WTC11 (cell line): ENCODE measurements at regions not wholly inside any gene's neighbourhood (a gene's known extent, or its start where the extent isn't known, plus 50 kb on each side); places are given as distances from the start of the nearest gene placed in this dataset.

Experiments used
- ATAC-seq: fragments of 200-7000 bp; cut with Tn5 transposase; 2 replicates; pipeline ENCODE4 v1.10.0; 2021; ENCODE audit warnings: mild to moderate bottlenecking, moderate library complexity
- CTCF ChIA-PET: fragments of 300-600 bp; sonication (Branson Sonifier 250); formaldehyde crosslinking; loops from one replicate; lab custom pipeline; 2021; ENCODE audit warnings: antibody characterized with exemption; lab: Charles Lee
- POLR2A ChIA-PET: fragments of 350-600 bp; sonication (Branson Sonifier 250); formaldehyde crosslinking; loops from one replicate; lab custom pipeline; 2021; ENCODE audit warnings: antibody characterized with exemption; lab: Charles Lee
- DNase-seq: peaks from one replicate; pipeline ENCODE4 v3.0.0; 2021; ENCODE audit warnings: low spot score
- H3K27ac Mint-ChIP-seq: 2 replicates; pipeline ENCODE4 v1.8.0; 2021; ENCODE audit warnings: mixed read lengths
- H3K27me3 Mint-ChIP-seq: 2 replicates; pipeline ENCODE4 v1.8.0; 2021; ENCODE audit warnings: low read depth, mild to moderate bottlenecking, moderate library complexity, mixed read lengths
- H3K36me3 Mint-ChIP-seq: 2 replicates; pipeline ENCODE4 v1.8.0; 2021; ENCODE audit warnings: mixed read lengths
- H3K4me1 Mint-ChIP-seq: 2 replicates; pipeline ENCODE4 v1.8.0; 2022; ENCODE audit warnings: mixed read lengths
- H3K4me3 Mint-ChIP-seq: 2 replicates; pipeline ENCODE4 v1.8.0; 2021; ENCODE audit warnings: mild to moderate bottlenecking, moderate library complexity, mixed read lengths
- H3K9me3 Mint-ChIP-seq: 2 replicates; pipeline ENCODE4 v1.8.0; 2021; ENCODE audit warnings: mixed read lengths
- ATF1 ChIP-seq: sonication (generic); formaldehyde crosslinking; IDR thresholded peaks from 2 replicates; pipeline ENCODE4 v1.8.1; 2023; ENCODE audit warnings: mild to moderate bottlenecking, moderate library complexity, missing genetic modification reagents
- CREB1 ChIP-seq: sonication (generic); formaldehyde crosslinking; IDR thresholded peaks from 2 replicates; pipeline ENCODE4 v1.8.0; 2023; ENCODE audit warnings: mild to moderate bottlenecking, missing genetic modification reagents
- EMX1 ChIP-seq: fragments of 250-450 bp; sonication (Bioruptor Pico); IDR thresholded peaks from 2 replicates; pipeline ENCODE4 v1.8.0; 2021; ENCODE audit warnings: mild to moderate bottlenecking
- ESRRA ChIP-seq: sonication (generic); formaldehyde crosslinking; IDR thresholded peaks from 2 replicates; pipeline ENCODE4 v1.8.1; 2022; ENCODE audit warnings: mild to moderate bottlenecking, missing genetic modification reagents, borderline replicate concordance
- GTF2I ChIP-seq: fragments of 250-450 bp; sonication (Bioruptor Pico); conservative IDR thresholded peaks from 2 replicates; pipeline ENCODE4 v1.4.0; 2021; ENCODE audit warnings: mild to moderate bottlenecking
- JAZF1 ChIP-seq: fragments of 250-450 bp; sonication (Bioruptor Pico); IDR thresholded peaks from 2 replicates; pipeline ENCODE4 v1.9.0; 2021; ENCODE audit warnings: moderate library complexity, mild to moderate bottlenecking, inconsistent platforms
- RELA ChIP-seq: sonication (generic); formaldehyde crosslinking; IDR thresholded peaks from 2 replicates; pipeline ENCODE4 v1.8.1; 2022; ENCODE audit warnings: missing genetic modification reagents, mild to moderate bottlenecking, borderline replicate concordance
- SMAD4 ChIP-seq: sonication (generic); formaldehyde crosslinking; IDR thresholded peaks from 2 replicates; pipeline ENCODE4 v1.8.0; 2022; ENCODE audit warnings: mild to moderate bottlenecking, missing genetic modification reagents
- TCF7 ChIP-seq: sonication (generic); formaldehyde crosslinking; IDR thresholded peaks from 2 replicates; pipeline ENCODE4 v1.8.0; 2022; ENCODE audit warnings: mild to moderate bottlenecking, low read depth, missing genetic modification reagents, moderate library complexity
- TEAD1 ChIP-seq: sonication (generic); formaldehyde crosslinking; IDR thresholded peaks from 2 replicates; pipeline ENCODE4 v1.8.0; 2022; ENCODE audit warnings: mild to moderate bottlenecking, missing genetic modification reagents
- TEAD4 ChIP-seq: sonication (generic); formaldehyde crosslinking; IDR thresholded peaks from 2 replicates; pipeline ENCODE4 v1.8.0; 2022; ENCODE audit warnings: mild to moderate bottlenecking, missing genetic modification reagents
- TP53 ChIP-seq: sonication (generic); formaldehyde crosslinking; IDR thresholded peaks from 2 replicates; pipeline ENCODE4 v1.8.1; 2023; ENCODE audit warnings: mild to moderate bottlenecking, missing genetic modification reagents
- ZNF671 ChIP-seq: fragments of 250-450 bp; sonication (Bioruptor Pico); IDR thresholded peaks from 2 replicates; pipeline ENCODE4 v1.8.0; 2021; ENCODE audit warnings: mild to moderate bottlenecking
- TF ChIP-seq, protein P1 (sequence below): sonication (generic); formaldehyde crosslinking; IDR thresholded peaks from 2 replicates; pipeline ENCODE4 v1.8.1; 2023; ENCODE audit warnings: mild to moderate bottlenecking, missing genetic modification reagents, borderline replicate concordance
- TF ChIP-seq, protein P2 (sequence below): sonication (generic); formaldehyde crosslinking; conservative IDR thresholded peaks from 2 replicates; pipeline ENCODE4 v1.8.1; 2023; ENCODE audit warnings: mild to moderate bottlenecking, low read depth, missing genetic modification reagents, moderate library complexity
- TF ChIP-seq, protein P3 (sequence below): sonication (generic); formaldehyde crosslinking; conservative IDR thresholded peaks from 2 replicates; pipeline ENCODE4 v1.8.1; 2022; ENCODE audit warnings: mild to moderate bottlenecking, missing genetic modification reagents
- TF ChIP-seq, protein P4 (sequence below): sonication (generic); formaldehyde crosslinking; IDR thresholded peaks from 2 replicates; pipeline ENCODE4 v1.8.0; 2022; ENCODE audit warnings: mild to moderate bottlenecking, missing genetic modification reagents
- TF ChIP-seq, protein P5 (sequence below): sonication (generic); formaldehyde crosslinking; IDR thresholded peaks from 2 replicates; pipeline ENCODE4 v1.8.1; 2023; ENCODE audit warnings: mild to moderate bottlenecking, missing genetic modification reagents
- TF ChIP-seq, protein P6 (sequence below): fragments of 250-450 bp; sonication (Bioruptor Pico); IDR thresholded peaks from 2 replicates; pipeline ENCODE4 v1.9.0; 2021; ENCODE audit warnings: moderate library complexity, mild to moderate bottlenecking, inconsistent platforms, borderline replicate concordance
- TF ChIP-seq, protein P7 (sequence below): sonication (generic); formaldehyde crosslinking; IDR thresholded peaks from 2 replicates; pipeline ENCODE4 v1.8.0; 2022; ENCODE audit warnings: mild to moderate bottlenecking, missing genetic modification reagents

DNA sequence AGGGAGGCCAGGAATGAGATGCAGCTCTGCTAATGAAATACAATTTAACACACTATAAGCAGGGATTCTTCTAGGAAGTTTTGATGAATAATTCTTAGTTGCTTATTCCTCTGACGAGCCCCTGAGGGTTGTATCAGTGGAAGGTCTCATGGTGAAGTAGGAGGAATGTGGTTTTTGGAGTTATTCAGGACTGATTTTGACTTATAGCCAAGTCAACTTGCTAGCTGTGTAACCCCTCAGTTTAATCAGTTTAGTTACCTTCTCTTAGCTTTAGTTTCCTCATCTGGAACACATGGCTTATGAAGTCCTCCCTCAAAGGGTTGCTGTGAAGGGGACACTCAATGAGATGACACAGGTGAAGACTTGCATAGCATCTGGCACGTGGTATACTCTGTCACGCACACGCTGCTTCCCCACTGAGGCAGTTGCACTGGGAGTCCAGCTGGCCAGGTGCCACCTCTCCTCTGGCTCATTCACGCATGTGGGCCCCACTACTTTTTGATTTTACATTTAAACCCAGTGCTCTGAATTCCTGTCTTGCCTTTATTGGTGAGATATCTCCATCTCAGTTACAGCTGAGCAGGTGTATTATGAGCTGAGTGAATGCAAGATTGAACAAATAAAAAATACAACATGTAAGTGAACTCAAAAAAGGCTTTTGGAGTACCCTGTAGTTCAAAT lies 415.0 kb downstream of the ARHGEF28 start (continued):
- TF ChIP-seq, protein P1, sequence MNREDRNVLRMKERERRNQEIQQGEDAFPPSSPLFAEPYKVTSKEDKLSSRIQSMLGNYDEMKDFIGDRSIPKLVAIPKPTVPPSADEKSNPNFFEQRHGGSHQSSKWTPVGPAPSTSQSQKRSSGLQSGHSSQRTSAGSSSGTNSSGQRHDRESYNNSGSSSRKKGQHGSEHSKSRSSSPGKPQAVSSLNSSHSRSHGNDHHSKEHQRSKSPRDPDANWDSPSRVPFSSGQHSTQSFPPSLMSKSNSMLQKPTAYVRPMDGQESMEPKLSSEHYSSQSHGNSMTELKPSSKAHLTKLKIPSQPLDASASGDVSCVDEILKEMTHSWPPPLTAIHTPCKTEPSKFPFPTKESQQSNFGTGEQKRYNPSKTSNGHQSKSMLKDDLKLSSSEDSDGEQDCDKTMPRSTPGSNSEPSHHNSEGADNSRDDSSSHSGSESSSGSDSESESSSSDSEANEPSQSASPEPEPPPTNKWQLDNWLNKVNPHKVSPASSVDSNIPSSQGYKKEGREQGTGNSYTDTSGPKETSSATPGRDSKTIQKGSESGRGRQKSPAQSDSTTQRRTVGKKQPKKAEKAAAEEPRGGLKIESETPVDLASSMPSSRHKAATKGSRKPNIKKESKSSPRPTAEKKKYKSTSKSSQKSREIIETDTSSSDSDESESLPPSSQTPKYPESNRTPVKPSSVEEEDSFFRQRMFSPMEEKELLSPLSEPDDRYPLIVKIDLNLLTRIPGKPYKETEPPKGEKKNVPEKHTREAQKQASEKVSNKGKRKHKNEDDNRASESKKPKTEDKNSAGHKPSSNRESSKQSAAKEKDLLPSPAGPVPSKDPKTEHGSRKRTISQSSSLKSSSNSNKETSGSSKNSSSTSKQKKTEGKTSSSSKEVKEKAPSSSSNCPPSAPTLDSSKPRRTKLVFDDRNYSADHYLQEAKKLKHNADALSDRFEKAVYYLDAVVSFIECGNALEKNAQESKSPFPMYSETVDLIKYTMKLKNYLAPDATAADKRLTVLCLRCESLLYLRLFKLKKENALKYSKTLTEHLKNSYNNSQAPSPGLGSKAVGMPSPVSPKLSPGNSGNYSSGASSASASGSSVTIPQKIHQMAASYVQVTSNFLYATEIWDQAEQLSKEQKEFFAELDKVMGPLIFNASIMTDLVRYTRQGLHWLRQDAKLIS (CRISPR knock-in tag): no peak
- TF ChIP-seq JAZF1: no peak
- TF ChIP-seq, all 79 proteins: peak for 0

DNA sequence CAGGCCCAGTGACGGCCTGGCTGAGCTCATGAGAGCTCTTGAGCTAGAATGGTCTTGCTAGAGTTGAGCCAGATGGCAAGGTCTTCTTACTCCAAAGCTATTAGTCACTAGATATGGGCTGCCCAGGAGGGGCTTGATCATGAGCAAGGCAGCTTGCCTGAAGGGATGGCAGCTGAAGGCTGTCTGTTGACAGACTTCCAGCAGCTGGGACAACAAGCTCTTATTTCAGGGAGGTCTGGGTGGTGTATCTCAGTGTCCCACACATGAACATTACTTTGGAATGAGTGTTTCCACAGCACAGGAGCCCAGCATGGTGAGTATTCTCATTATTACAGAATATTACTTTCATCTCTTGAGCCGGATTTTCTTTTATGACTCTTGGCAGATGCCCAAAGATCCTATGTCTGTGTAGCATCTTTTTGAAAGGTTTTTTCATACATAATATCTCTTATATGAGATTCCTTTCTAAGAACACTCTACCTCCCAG lies 414.1 kb downstream of the ARHGEF28 start:
- Mint-ChIP-seq H3K36me3 (no peaks in the 10 kb centered on the region), H3K27me3 (no peaks in the 10 kb centered on the region), H3K4me3 (no peak overlapping the region), H3K27ac (no peak overlapping the region), H3K4me1 (peaks cover 14% of the 10 kb centered on the region), H3K9me3 (peaks cover 8% of the 10 kb centered on the region; the same call in 1 of the 2 replicates)
- ChIA-PET POLR2A (no interaction called here), CTCF (no interaction called here)
- ATAC-seq (no peak), DNase-seq (no peak)
- TF ChIP-seq, protein P2, sequence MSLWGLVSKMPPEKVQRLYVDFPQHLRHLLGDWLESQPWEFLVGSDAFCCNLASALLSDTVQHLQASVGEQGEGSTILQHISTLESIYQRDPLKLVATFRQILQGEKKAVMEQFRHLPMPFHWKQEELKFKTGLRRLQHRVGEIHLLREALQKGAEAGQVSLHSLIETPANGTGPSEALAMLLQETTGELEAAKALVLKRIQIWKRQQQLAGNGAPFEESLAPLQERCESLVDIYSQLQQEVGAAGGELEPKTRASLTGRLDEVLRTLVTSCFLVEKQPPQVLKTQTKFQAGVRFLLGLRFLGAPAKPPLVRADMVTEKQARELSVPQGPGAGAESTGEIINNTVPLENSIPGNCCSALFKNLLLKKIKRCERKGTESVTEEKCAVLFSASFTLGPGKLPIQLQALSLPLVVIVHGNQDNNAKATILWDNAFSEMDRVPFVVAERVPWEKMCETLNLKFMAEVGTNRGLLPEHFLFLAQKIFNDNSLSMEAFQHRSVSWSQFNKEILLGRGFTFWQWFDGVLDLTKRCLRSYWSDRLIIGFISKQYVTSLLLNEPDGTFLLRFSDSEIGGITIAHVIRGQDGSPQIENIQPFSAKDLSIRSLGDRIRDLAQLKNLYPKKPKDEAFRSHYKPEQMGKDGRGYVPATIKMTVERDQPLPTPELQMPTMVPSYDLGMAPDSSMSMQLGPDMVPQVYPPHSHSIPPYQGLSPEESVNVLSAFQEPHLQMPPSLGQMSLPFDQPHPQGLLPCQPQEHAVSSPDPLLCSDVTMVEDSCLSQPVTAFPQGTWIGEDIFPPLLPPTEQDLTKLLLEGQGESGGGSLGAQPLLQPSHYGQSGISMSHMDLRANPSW: no peak
- TF ChIP-seq, protein P3, sequence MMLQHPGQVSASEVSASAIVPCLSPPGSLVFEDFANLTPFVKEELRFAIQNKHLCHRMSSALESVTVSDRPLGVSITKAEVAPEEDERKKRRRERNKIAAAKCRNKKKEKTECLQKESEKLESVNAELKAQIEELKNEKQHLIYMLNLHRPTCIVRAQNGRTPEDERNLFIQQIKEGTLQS (CRISPR knock-in tag): no peak
- TF ChIP-seq TEAD4 (CRISPR knock-in tag) (no peak), GTF2I (CRISPR knock-in tag) (no peak), ZNF671 (CRISPR knock-in tag) (no peak), SMAD4 (no peak), CREB1 (CRISPR knock-in tag) (no peak), ATF1 (CRISPR knock-in tag) (no peak), EMX1 (no peak), TCF7 (CRISPR knock-in tag) (no peak), TP53 (no peak), RELA (CRISPR knock-in tag) (no peak), ESRRA (CRISPR knock-in tag) (no peak), TEAD1 (no peak)
- TF ChIP-seq, protein P4, sequence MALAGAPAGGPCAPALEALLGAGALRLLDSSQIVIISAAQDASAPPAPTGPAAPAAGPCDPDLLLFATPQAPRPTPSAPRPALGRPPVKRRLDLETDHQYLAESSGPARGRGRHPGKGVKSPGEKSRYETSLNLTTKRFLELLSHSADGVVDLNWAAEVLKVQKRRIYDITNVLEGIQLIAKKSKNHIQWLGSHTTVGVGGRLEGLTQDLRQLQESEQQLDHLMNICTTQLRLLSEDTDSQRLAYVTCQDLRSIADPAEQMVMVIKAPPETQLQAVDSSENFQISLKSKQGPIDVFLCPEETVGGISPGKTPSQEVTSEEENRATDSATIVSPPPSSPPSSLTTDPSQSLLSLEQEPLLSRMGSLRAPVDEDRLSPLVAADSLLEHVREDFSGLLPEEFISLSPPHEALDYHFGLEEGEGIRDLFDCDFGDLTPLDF (CRISPR knock-in tag): no peak
- TF ChIP-seq, protein P5, sequence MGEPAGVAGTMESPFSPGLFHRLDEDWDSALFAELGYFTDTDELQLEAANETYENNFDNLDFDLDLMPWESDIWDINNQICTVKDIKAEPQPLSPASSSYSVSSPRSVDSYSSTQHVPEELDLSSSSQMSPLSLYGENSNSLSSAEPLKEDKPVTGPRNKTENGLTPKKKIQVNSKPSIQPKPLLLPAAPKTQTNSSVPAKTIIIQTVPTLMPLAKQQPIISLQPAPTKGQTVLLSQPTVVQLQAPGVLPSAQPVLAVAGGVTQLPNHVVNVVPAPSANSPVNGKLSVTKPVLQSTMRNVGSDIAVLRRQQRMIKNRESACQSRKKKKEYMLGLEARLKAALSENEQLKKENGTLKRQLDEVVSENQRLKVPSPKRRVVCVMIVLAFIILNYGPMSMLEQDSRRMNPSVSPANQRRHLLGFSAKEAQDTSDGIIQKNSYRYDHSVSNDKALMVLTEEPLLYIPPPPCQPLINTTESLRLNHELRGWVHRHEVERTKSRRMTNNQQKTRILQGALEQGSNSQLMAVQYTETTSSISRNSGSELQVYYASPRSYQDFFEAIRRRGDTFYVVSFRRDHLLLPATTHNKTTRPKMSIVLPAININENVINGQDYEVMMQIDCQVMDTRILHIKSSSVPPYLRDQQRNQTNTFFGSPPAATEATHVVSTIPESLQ (CRISPR knock-in tag): no peak
- TF ChIP-seq, protein P6, sequence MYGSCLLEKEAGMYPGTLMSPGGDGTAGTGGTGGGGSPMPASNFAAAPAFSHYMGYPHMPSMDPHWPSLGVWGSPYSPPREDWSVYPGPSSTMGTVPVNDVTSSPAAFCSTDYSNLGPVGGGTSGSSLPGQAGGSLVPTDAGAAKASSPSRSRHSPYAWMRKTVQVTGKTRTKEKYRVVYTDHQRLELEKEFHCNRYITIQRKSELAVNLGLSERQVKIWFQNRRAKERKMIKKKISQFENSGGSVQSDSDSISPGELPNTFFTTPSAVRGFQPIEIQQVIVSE (CRISPR knock-in tag): no peak
- TF ChIP-seq, protein P7, sequence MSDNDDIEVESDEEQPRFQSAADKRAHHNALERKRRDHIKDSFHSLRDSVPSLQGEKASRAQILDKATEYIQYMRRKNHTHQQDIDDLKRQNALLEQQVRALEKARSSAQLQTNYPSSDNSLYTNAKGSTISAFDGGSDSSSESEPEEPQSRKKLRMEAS (CRISPR knock-in tag): no peak
